ENCODE measurements at regions not wholly inside any gene's neighbourhood (a gene's known extent, or its start where the extent isn't known, plus 50 kb on each side); places are given as distances from the start of the nearest gene placed in this dataset.

DNA sequence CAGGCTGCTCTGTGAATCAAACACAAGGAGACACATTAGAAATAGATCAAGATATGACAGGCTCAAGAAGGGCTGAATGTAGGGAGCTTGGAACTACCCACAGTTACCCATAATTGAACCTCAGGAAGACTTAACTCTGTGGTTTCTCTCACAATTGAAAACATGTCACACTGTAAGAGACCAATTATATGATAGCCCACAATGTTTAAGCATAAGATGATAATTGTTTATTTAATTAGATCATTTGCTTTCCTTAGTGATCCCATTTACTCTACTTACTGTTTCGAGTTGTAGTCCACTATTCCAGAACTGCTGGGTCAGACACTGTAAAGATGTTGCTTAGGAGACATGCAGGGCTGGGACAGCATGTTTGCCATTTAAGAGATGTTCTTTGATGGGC is 201.3 kb upstream of the RARB start:
- intact Hi-C loops (cut with micrococcal nuclease), result no loop called here
- ChIA-PET CTCF (no interaction called here), POLR2A (ENCODE audit: unreplicated experiment) (no interaction called here)
- Histone ChIP-seq H3K23ac (ENCODE audit: low read depth, low read length) (no peak overlapping the region), H4K8ac (ENCODE audit: low read depth in 2 of 2, low read length in 2 of 2) (no peak overlapping the region), H2AFZ (replicated peaks; ENCODE audit: low read length, poor library complexity) (no peak overlapping the region), H3K4ac (ENCODE audit: low read depth, low read length) (no peak overlapping the region), H3K4me2 (ENCODE audit: low read depth, low read length) (no peak overlapping the region), H3K9ac (ENCODE audit: low read depth, low read length) (no peak overlapping the region), H3K36me3 (ENCODE audit: control insufficient read depth, insufficient read depth, low read length) (no peaks in the 10 kb centered on the region), H3K56ac (ENCODE audit: extremely low read depth, insufficient read depth, low read length) (no peak overlapping the region), H3K9me3 (ENCODE audit: control insufficient read depth, insufficient read depth, low read length) (no peaks in the 10 kb centered on the region), H3K27ac (ENCODE audit: insufficient read depth, low read length) (no peak overlapping the region), H2BK20ac (ENCODE audit: low read depth, low read length) (no peak overlapping the region), H3K14ac (replicated peaks; ENCODE audit: low read depth, low read length) (no peak overlapping the region), H3K18ac (ENCODE audit: low read depth, low read length) (no peak overlapping the region), H4K91ac (ENCODE audit: insufficient read depth, low read depth, low read length) (no peak overlapping the region), H3K27me3 (ENCODE audit: control insufficient read depth, insufficient read depth, low read length) (no peaks in the 10 kb centered on the region), H2AK5ac (ENCODE audit: low read depth, low read length) (no peak overlapping the region), H3K9me1 (ENCODE audit: insufficient read depth, low read length) (no peaks in the 10 kb centered on the region), H3K4me3 (ENCODE audit: insufficient read depth, low read depth, low read length) (no peak overlapping the region), H2AK9ac (replicated peaks; ENCODE audit: low read depth, low read length, poor library complexity) (no peak overlapping the region), H2BK5ac (ENCODE audit: low read depth, low read length, poor library complexity, severe bottlenecking) (no peak overlapping the region), H2BK15ac (ENCODE audit: low read depth, low read length) (no peak overlapping the region), H3K79me1 (ENCODE audit: low read depth in 1 of 2, low read length in 2 of 2) (no peaks in the 10 kb centered on the region), H3K4me1 (ENCODE audit: control insufficient read depth, insufficient read depth, low read length) (no peaks in the 10 kb centered on the region), H4K20me1 (ENCODE audit: insufficient read depth, low read length) (no peaks in the 10 kb centered on the region), H2BK120ac (ENCODE audit: low read depth, low read length) (no peak overlapping the region), H4K5ac (ENCODE audit: low read depth, low read length) (no peak overlapping the region)
- BruUV-seq (replicated peaks), result no TSS peak
- dilution Hi-C loops (cut with HindIII; ENCODE audit: low sequenced_read_pairs, unreplicated experiment), result no loop called here
- no CpG with 5 or more reads among the region's 1 CpG for WGBS, 2 experiments (ENCODE audit: extremely low coverage in 2 of 2, insufficient read length in 1 of 2)
- in situ Hi-C loops (cut with MboI; ENCODE audit: low sequenced_read_pairs), result no loop called here
- ATAC-seq (ENCODE audit: low read depth) (no peak), DNase-seq (no peak)
- TF ChIP-seq, protein P1, sequence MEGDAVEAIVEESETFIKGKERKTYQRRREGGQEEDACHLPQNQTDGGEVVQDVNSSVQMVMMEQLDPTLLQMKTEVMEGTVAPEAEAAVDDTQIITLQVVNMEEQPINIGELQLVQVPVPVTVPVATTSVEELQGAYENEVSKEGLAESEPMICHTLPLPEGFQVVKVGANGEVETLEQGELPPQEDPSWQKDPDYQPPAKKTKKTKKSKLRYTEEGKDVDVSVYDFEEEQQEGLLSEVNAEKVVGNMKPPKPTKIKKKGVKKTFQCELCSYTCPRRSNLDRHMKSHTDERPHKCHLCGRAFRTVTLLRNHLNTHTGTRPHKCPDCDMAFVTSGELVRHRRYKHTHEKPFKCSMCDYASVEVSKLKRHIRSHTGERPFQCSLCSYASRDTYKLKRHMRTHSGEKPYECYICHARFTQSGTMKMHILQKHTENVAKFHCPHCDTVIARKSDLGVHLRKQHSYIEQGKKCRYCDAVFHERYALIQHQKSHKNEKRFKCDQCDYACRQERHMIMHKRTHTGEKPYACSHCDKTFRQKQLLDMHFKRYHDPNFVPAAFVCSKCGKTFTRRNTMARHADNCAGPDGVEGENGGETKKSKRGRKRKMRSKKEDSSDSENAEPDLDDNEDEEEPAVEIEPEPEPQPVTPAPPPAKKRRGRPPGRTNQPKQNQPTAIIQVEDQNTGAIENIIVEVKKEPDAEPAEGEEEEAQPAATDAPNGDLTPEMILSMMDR (conservative IDR thresholded peaks at IDR 0.05; ENCODE audit: low read depth, low read length), result no peak
- TF ChIP-seq MXI1 (IDR thresholded peaks at IDR 0.05; ENCODE audit: borderline replicate concordance, low read depth, low read length) (no peak), BHLHE40 (IDR thresholded peaks at IDR 0.05; ENCODE audit: low read depth, low read length) (no peak), MAZ (IDR thresholded peaks at IDR 0.05; ENCODE audit: borderline replicate concordance, low read depth, low read length) (no peak)
- TF ChIP-seq, protein P2, sequence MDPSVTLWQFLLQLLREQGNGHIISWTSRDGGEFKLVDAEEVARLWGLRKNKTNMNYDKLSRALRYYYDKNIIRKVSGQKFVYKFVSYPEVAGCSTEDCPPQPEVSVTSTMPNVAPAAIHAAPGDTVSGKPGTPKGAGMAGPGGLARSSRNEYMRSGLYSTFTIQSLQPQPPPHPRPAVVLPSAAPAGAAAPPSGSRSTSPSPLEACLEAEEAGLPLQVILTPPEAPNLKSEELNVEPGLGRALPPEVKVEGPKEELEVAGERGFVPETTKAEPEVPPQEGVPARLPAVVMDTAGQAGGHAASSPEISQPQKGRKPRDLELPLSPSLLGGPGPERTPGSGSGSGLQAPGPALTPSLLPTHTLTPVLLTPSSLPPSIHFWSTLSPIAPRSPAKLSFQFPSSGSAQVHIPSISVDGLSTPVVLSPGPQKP (IDR thresholded peaks at IDR 0.05; ENCODE audit: borderline replicate concordance, low read depth, low read length), result no peak
- TF ChIP-seq, protein P3, sequence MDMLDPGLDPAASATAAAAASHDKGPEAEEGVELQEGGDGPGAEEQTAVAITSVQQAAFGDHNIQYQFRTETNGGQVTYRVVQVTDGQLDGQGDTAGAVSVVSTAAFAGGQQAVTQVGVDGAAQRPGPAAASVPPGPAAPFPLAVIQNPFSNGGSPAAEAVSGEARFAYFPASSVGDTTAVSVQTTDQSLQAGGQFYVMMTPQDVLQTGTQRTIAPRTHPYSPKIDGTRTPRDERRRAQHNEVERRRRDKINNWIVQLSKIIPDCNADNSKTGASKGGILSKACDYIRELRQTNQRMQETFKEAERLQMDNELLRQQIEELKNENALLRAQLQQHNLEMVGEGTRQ (IDR thresholded peaks at IDR 0.05; ENCODE audit: low read depth, low read length), result no peak
